NCI-H2171 (cell line): ENCODE measurements at regions not wholly inside any gene's neighbourhood (a gene's known extent, or its start where the extent isn't known, plus 50 kb on each side); places are given as distances from the start of the nearest gene placed in this dataset.
"Not testable (repeated sequence)": the region's sequence is repeated elsewhere in the genome, so short reads cannot be mapped to it uniquely, and the experiment has no call there.

Experiments
- DNase-seq: peaks from one replicate; lab custom pipeline; 2025; lab: John Stamatoyannopoulos, UW

DNA sequence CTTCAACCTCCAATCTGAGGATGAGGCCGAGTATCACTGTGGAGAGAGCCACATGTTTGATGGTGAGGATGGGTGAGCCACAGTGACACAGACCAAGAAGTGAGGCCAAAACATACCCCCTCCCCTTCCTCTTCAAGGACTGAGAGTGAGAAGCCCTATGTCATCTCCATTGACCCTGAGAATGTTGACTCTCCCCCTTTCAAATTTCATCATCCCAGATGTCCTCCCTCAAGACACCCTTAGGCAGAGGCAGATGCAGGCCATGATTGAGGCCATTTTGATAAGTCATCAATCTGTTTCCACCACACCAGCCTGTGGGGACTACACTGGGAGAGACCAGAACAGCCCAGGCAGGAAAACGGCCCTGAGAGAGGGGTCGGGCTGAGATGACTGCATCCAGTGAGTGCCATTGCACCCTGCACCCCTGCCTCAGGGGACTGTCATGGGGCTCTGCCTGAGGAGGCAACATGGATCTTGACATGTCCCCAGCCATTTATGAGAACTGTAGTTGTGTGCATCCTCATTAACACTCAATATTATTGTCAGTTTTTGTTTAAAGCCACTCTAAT lies 84.2 kb upstream of the IGLL5 start:
- no peak for DNase-seq

DNA sequence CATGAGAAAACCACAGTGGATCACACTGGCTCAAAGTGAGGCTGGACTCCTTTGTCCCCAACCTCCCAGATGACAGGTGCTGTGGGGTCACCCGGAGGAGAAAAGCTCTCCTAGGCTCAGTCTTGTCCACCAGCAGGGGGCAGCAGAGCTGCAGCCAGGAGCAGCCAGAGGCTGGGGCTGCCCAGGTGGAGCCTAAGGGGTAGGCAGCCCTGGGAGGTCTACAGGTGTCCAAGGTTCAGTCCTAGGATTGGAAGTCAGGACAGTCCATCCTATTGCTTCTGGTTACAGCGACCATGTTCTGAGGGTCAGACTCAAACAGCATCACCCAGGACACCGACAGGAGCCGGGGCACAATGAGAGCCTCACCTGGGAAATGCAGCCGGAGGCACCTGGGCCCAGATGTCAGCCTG lies 77.6 kb upstream of the IGLL5 start:
- DNase-seq = no peak

DNA sequence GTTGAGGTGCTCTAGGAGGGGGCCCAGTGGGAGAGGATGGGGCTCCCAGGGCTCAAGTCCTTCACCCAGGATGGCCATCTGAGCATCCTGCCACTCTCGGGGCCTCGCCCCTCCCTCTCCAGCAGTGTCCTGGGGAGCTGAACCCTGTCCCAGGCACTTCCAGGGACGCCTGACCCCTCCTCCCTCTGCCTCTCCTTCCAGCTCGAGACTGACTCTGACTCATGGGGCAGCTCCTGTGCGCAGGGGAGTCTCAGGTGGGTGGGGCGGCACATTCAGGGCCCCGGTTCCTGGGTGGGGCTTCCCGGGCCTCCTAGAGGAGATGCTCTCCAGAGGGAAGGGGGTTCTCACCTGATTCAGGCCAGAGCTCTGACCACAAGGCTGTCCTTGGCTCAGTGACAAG lies 77.1 kb upstream of the IGLL5 start:
- DNase-seq = no peak

DNA sequence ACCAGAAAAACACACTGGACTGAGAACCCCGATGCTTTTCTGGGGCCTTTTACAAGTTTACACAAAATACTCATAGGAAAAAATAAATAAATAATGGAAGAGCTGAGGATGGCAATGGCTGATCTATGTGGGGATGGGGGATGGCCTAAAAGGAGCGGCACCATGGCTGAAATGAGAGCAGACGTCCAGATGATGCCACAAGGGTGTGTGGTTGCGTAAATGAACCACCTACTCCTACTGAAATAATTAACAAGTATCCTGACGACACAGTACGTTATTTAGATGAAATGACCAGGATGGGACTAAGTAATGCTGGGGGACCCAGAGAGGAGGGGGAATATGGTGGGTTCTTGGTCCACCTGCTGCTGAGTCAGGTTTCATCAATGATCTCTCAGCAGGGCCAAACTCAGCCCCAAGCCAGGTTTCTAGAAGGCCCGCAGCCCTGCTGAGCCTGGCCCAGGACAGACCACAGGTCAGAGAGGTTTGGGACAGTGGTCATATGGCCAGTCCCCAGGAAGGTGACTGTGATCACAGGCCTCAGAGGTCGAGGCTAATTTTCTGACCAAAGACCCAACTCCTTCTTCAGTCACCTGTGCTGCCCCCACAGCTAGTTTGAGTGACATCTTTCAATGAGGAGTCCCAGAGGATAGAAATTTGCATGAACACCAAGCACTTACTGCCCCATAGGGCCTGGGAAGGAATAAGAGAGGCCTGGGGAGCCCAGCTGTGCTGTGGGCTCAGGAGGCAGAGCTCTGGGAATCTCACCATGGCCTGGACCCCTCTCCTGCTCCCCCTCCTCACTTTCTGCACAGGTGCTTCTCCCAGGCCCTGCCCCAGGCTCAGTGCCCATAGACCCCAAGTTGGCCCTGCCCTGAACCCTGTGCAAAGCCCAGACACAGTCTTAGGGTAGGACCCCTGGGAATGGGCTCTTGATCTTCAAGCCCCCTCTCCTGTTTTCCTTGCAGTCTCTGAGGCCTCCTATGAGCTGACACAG lies 76.3 kb upstream of the IGLL5 start:
- no peak for DNase-seq

DNA sequence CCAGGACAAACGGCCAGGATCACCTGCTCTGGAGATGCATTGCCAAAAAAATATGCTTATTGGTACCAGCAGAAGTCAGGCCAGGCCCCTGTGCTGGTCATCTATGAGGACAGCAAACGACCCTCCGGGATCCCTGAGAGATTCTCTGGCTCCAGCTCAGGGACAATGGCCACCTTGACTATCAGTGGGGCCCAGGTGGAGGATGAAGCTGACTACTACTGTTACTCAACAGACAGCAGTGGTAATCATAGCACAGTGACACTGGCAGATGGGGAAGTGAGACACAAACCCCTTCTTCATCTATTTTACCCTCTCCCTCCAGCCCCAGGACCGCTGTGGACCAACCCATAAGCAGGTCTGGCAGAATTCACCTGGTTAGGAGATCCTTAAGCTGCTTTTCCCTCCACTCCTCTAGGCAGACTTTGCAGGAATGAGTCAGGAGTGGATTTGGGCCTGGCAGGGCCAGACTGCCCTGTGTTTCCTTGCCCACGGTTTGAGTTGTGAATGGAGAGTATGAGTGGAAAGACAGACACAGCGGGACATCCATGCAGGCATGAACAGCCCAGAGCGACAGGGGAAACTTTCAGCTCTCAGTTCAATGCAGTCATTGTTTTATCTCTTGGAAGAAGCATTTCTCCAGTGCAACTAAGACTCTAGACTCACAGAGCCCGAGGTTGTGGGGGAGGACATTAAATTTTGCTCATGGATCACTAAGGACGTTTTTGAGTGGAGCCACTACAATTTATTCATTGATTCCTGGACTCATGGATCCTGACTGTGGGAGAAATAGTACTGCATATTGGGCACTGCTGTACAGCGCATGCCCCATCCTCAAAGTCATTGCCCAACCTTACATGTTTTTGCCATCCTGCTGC lies 75.3 kb upstream of the IGLL5 start:
- DNase-seq = no peak

DNA sequence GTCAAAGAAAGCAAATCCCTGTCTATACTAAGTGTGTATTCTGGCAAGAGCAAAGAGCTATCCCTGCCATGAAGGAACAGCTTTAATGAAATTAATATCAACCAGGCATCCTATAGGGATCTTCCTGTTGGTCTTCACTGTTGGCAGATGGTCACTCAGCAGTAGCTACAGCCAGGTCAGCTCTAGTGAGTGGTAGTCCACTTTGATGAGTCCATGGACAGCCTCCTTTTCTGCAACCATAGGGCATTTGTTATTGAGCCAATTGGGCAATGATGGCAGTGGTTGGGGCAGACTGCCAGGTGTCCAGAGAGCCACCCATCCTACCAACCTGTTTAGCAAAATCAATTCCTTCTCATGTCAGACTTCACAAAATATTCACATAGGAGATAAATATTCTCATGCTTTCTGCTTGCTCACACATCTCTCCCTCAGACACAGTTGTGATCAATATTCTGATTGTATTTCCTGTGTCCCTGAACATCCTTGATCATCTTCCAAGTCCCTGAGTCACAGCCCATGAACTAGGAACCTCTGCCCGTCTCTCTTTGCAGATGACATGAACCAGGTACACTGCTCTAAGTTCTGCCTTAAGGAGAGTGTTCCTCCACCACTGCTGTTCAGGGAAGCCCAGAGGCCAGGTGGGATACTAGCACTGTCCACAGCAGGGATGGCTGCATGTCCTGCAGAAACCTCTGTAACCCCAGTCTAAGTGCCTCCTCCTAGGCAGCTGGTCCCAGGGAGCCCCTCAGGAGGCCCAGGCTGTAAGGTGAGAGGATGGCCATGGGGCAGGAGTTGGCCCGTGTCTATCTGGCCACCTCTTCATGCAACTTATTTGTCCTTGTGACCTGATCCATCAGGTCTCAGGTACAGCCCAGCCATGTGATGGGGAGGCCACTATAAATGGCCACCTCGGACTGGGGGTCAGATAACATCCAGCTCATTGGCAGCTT lies 74.2 kb upstream of the IGLL5 start:
- DNase-seq = no peak

DNA sequence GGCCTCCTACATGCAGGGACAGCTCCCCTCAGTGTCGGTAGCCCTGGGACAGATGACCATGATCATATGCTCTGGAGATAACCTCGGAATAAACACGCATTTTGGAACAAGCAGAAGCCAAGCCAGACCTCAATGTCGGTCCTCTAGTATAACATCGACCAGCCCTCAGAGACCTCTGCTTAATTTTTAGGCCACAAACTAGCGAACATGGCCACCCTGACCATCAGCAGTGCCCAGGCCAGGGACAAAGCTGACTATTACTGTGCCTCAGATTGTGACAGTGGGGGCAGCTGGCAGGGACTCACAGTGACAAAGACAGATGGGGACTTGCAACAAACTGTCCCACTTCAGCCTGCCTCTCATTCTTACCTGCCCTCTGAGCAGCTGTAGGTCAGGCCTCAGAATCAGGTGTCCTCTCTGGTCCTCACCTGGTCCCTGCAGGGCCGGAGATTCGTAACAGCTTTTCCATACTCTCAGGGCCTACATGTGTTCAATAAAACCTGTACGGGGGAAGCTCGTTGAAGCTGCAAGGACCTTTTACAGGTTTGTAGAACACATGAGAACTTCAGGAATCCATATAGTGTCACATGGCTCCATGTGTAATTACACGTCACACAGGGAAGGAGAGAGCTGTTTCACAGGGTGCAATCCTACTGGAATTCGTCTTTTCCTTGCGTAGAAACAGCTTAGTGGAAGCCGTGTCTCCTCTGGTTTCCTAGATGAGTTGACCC lies 72.8 kb upstream of the IGLL5 start:
- DNase-seq = no peak

DNA sequence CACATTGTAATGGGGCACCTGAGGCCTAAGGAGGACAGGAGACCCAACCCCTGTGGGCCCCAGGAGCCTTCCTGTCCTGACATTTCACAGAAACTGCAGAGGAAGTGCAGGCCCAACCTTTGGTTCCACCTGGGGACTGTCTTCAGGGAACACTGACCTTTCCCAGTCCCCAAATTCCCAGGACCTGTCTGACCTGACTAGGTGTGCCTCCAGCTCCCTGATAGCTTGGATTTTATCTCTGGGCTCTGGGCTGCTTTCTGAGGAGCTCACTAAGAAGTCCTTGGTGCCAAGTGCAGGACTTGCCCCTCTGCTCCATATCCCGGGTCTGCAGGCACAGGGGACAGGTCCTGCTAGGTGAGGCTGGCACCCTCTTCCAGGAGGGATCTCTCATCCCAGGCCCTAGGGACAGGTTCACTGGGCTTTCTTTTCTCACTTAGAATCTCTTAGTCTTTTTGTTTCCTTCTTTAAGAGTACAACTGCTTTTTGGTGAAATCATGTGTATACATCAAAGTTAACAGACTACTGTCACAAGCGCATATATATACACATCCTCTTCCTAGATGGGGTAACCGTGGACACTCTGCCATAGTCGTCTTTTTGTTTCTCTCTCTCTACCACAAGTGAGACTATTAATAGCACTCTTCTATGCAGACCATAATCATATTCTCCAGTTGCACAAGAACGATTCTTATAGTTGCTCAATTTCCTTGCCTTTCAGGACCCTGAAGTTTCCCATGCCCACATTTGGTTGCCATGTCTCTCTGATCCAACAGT lies 72.0 kb upstream of the IGLL5 start:
- DNase-seq = no peak

DNA sequence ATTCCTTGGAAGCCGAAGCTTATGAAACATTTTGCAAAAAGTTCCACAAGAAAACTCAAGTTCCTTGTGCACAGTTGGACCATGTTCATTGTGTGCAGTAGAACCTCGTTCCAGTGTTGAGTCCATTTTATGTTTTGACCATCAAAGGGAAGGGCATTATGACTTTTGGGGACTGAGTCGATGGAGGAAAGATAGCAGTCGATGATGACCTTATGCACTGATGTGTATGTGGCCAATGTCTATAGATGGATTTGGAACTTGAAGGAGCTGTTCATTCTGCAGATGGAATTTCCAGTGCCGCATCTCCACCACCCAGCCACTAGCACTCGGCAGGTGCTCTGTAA lies 71.5 kb upstream of the IGLL5 start:
- DNase-seq = no peak

DNA sequence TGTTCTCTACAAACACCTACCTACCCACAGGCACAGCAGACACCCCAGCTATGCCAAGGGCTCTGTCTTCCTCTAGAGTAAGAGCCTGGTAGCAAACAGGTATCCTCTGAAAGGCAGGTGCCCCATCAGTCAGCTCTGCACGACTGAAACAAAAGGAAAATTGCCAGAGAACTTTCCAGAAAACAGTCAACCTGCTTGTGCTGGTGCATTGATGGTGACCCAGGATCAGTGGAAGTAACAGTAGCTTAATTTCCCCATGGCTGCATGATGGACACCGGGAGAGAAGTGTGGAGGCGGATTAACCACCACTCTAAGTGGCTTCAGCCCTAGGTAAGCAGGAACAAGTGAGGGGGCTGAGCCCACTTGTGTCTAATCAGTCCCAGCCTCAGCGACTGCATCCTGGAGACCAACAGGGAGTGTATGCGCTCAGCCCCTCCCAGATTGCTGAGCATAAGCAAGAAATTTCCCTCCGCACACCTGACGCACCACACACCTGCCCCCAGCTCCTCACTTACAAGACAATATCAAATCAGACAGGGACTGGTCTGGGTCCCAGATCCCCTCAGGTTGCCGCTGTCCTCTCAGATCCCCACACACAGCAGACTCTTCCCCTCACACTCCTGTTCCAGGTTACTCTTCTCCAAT lies 70.7 kb upstream of the IGLL5 start:
- no peak for DNase-seq

DNA sequence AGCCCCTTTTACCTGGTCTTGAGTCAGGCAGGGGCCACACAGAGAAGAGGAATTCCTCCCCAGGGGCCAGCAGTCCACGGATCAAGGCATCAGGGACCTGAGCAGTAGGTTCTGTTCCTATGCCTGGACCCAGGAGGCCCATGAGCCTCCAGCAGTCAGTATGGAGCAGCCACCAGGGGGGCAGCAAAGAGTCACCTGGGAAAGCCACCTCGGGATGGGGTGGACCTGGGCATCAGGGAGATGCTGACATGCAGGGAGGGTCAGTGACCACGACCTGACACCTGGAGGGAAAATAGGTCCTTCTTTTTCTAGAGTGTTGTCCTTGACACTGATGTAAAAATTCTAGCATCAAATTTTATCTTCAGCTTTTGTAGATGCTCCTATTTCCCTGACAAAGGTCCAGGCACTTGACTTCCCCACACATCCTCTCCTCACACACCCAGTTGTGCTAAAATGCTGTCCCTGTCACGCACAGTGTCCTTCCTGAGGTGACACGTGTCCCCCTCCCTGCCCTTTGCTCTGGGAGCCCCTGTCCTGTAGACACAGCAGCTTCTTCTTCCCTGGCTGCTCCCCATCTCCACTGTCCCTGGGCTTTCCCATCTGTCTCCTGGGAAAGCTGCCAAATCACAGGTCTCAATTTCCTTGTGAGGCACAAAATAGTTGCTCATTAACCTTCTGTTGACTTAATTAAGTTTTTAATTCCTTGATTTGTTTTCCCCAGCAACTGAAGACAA lies 70.0 kb upstream of the IGLL5 start:
- peak; percentile 41 for DNase-seq

DNA sequence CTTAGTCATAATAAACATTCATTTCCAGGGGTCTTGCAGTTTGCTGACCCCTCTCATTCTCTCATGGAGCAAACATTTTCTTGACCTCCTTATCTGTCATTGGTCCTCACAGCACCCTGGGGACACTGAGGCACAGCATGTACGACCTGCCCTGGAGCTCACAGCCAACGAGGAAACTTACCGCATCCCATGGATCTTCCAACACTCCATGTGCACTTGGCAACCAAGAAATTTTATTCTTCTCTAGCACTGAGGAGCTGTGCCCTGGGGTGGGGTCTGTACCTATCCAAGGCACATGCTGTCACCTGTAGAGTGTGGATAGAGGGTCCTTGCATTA lies 69.4 kb upstream of the IGLL5 start:
- DNase-seq = no peak

DNA sequence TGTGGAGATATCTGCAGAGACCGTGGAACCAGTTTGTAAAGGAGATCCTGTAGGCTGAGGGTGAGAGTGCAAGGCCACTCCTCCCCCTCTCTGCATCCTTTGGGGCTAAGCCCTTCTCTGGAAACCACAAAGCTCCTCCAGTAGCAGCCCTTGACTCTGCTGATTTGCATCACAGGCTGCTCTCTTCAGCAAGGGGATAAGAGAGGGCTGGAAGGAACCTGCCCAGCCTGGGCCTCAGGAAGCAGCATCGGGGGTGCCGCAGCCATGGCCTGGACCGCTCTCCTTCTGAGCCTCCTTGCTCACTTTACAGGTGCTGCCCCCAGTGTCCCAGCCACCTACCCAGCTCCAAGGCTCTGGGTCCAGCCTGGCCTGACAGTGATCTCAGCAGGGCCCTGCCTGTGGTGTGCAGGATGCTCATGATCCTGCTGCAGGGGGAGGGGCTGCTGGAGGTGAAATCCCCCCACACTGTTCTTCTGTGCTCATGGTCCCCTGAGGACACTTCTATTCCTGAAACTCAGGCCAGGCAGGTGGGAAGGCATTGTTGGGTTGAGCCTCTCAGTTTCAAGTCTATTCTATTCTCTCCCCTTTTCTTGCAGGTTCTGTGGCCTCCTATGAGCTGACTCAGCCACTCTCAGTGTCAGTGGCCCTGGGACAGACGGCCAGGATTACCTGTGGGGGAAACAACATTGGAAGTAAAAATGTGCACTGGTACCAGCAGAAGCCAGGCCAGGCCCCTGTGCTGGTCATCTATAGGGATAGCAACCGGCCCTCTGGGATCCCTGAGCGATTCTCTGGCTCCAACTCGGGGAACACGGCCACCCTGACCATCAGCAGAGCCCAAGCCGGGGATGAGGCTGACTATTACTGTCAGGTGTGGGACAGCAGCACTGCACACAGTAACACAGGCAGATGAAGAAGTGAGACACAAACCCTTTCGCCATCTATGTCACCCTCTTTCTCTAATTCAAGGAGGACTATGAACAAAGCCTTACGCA lies 68.5 kb upstream of the IGLL5 start:
- no peak for DNase-seq

DNA sequence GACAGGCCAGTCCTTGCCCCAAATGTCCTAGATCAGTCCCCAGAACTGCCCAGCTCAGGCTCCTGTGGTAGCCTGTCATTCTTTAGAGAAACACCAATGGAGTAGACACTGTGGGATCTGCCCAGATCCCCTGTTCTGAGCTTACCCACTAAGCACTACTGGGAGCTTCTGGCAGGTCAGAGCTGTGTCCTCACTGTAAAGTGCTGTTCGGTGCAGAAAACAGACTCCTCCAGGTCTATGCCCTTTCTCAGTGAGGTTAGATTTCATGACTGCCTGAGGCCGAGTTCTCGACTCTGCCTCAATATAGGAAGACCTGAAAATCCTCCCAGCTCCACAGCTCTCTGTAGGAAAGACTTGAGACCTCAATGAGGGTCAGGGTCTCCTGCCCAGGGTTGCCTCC lies 67.5 kb upstream of the IGLL5 start:
- no peak for DNase-seq

DNA sequence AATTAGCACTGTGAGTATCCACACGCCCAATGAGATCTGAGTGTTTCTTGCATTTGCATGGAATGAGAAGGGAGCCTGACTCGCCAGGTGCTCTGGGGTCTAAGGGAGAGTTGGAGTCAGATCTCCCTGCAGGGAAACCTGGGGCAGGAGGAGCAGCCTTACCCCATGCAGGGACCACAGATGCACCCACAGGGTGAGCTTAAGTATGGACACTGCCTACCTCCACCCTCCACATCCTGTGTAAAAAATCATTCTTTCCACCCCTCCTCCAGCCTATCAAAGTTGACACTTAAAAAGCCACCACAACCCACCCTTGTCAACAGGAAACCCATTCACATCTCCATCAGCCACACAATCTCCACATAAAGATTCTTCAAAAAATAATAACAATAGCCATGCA lies 67.0 kb upstream of the IGLL5 start:
- DNase-seq = no peak

DNA sequence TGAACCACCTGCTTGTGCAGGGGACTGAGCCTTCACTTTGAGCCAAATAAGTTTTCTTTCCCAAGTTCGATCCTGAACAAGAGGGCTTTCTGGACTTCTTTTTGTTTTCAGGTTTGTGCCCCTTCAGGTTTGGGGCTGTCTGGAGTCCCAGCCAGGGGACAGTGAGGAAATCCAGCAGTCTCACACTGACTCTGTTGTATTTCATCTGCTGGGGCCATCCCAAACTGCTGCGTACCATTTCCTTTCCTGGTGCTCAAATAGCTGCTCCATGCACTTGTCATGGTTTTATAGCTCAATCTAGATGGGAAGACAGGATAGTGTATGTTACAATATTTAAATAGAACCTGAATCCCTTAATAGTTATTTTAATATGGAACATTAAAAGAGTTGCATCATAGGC lies 66.3 kb upstream of the IGLL5 start:
- no peak for DNase-seq

DNA sequence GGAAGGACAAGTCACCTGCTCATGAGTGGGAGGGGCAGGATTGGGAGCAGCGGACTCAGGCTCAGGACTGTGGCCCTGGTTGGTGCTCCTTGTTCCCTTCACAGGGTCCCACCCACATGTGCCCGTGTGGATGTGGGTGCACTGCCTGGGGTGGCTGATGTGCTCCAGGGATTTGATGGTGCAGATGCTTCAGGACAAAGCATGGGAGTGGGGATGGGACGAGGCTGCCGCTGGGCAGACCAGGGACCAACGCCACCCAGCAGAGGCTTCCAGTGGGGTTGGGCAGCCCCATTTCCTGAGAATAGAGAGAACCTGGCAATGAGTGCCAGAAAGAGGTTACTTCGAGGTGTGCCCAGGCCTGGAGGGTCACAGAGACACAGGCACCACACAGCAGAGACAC lies 65.5 kb upstream of the IGLL5 start:
- DNase-seq = no peak

DNA sequence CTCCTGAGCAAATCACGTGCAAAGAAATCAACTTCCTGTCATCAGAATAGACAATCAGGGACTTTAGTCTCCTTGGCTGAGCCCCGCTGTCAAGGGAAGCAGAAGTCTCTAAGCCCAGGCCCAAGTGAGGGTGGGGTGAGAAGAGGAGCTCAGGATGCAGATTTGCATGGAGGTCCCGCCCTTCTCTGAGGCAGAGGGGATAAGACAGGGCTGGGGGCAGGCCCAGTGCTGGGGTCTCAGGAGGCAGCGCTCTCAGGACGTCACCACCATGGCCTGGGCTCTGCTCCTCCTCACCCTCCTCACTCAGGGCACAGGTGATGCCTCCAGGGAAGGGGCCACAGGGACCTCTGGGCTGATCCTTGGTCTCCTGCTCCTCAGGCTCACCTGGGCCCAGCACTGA lies 65.1 kb upstream of the IGLL5 start:
- not testable (repeated sequence) for DNase-seq
